EL (cell line): ENCODE measurements at regions not wholly inside any gene's neighbourhood (a gene's known extent, or its start where the extent isn't known, plus 50 kb on each side); places are given as distances from the start of the nearest gene placed in this dataset.
A peak's percentile ranks its signal among the peaks of the same experiment; 100 is the strongest.

Source experiments
- DNase-seq: peaks from one replicate; pipeline ENCODE4 v3.0.0-alpha.2; 2016

GRCh38 chr12:24404086-24404815 is 454.8 kb upstream of the SOX5 start:
- peak; percentile 1 for DNase-seq

GRCh38 chr12:24400533-24400932 is 451.1 kb upstream of the SOX5 start:
- DNase-seq, result no peak

- DNase-seq, result no peak
These were observed 449.1 kb upstream of the SOX5 start for GRCh38 chr12:24398605-24399004.

DNA sequence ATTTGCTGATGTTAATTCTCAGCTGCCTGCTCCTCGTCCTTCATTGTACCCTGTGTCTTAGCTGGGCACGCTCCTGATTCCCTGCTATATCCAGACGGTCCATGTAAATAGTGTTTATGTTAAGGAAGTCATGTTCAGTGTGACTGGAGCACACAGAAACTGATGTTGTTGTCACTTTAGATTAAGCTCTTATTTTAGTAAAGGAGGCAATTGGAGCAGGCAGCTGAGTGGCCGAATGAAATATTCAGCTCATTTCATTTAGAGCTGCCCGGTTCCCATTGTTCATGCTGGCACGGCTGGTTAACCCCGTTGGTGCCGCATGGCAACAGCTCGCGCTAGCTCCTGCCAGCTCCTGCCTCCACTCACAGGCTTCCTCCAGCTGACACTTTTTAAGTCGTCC is 446.8 kb upstream of the SOX5 start:
- no peak for DNase-seq

- no peak for DNase-seq
These were observed 444.8 kb upstream of the SOX5 start for GRCh38 chr12:24394246-24394645.

DNA sequence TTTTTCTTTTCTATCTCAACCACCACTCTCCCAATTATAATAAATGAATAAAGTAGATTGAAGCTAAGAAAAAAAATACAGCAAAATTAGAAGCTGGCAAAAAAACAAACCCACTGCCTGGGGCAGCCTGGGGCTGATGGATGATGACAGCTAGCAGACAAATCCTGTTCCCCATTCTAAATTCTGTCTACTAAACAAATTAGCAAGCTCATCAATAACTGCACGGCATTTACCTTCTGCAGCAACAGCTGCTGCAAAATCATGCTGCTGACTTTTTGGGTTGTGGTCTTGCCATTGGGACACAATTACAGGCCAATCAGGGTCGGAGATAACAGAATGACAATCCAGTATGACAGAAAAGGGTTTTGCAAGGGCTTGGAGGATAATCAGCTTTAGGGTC is 443.6 kb upstream of the SOX5 start:
- DNase-seq, result no peak

DNA sequence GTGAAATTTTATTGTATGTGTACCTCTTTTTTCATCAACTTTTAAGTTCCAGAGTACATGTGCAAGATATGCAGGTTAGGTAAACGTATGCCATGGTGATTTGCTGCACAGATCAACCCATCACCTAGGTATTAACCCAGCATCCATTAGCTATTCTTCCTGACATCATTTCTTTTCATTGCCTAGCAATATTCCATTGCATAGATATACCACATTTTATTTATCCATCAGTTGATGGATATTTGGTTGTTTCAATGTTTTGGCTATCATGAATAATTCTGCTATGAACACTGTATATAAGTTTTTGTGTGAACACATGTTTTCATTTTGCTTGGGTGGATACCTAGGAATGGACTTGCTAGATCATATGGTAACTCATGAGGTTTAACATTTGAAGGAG is 439.9 kb upstream of the SOX5 start:
- no peak for DNase-seq

DNA sequence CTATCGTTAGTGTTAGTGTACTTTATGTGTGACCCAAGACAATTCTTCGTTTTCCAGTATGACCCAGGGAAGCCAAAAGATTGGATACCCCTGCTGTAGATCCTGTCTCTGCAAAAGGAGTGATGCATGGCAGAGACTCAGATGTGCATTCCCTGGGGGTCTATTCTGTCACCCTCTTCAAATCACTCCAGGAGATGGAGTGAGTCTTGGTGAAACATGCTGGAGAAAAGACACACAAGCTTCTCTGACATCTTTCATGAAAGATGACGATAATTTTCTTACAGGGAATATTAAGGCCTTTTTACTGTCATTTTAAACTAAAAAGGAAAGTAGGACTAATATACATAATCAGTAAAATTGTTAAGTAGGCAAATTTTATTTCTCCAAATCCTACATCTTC is 437.9 kb upstream of the SOX5 start:
- no peak for DNase-seq

DNA sequence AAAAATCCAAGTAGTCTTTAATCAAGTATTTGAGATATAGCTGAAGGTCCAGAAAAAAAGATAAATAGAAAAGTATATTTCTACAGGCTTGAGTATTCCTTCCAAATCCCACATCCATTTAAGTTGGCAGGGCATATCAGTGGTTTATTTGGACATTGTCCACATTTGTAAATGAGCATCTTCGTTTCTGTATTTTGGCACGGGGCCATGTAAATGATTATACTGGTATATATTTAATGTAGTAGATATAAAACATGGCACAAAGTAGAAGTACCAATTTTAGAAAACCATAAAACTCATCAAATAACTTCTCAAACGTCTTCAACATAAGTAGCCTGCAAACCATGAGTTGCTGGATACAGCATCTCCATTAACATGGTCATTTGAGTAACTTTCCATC is 437.4 kb upstream of the SOX5 start:
- no peak for DNase-seq

- DNase-seq, result no peak
These were observed 432.3 kb upstream of the SOX5 start for GRCh38 chr12:24381790-24382189.

- no peak for DNase-seq
These were observed 430.5 kb upstream of the SOX5 start for GRCh38 chr12:24379861-24380521.

GRCh38 chr12:24379433-24379832 is 430.0 kb upstream of the SOX5 start:
- no peak for DNase-seq

- peak; percentile 4 for DNase-seq
These were observed 429.3 kb upstream of the SOX5 start for GRCh38 chr12:24378548-24379407.

DNA sequence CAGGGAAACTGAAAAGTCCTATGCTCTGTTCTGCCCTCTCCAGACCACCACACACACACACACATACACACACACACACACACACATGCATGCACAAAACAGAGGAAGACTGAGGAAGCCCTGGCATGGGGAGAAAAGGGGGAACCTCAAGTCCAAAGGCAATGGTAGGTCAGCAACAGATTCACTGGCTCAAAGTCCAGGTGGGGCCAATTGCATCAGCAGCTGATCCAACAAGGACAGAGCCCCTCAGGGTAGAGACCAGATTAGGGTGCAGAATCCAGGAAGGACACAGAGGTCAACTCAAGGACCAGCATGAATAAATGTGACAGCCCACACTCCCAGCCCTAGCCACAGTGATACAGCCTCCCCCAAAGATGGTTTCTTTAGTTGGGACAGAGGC is 425.0 kb upstream of the SOX5 start:
- no peak for DNase-seq

- DNase-seq, result no peak
These were observed 423.5 kb upstream of the SOX5 start for GRCh38 chr12:24373004-24373403.

DNA sequence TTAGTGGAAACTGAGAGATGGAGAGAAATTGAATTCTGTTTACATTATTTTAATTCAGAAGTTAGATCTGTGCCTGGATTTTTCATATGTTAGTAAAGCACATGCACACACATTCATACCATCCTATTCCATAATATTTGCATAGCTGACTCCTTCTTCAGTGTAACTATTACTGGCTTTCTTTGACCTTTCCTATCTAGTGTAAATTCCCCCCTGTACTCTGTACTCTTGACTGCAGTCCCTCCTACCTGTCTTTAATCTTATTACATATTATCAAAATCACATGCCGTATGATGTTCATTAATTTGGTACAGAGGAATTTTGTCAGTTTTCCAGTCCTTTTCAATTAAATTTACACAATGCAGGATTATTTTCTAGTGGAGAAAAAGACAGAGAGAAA is 417.0 kb upstream of the SOX5 start:
- no peak for DNase-seq

- no peak for DNase-seq
These were observed 415.5 kb upstream of the SOX5 start for GRCh38 chr12:24364921-24365320.

DNA sequence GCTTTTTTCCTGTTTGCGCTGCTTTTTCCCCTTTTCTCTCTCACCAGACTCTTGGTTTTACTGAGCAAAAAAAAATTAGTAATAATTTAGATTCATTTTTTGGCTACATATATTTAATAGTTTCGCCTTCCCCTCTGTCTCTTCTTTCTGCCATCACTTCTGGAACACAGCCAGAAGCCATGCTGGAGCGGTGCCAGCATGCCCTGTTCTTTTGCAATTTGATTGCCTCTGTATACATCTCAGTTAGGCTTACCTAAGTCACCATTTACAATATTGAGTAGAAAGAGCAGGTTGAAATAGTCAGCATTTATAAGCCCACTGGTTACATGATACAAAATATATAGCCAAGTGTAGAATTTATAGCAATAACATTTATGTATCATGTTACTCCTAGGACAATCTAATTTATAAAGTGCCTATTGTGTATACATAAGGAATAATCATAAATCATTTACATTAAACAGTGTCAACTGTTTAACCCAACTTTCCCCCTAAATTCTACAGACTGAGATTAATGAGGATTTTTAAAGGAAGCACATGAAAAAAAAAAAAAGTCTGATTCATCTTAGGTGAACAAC is 413.8 kb upstream of the SOX5 start:
- DNase-seq, result no peak

DNA sequence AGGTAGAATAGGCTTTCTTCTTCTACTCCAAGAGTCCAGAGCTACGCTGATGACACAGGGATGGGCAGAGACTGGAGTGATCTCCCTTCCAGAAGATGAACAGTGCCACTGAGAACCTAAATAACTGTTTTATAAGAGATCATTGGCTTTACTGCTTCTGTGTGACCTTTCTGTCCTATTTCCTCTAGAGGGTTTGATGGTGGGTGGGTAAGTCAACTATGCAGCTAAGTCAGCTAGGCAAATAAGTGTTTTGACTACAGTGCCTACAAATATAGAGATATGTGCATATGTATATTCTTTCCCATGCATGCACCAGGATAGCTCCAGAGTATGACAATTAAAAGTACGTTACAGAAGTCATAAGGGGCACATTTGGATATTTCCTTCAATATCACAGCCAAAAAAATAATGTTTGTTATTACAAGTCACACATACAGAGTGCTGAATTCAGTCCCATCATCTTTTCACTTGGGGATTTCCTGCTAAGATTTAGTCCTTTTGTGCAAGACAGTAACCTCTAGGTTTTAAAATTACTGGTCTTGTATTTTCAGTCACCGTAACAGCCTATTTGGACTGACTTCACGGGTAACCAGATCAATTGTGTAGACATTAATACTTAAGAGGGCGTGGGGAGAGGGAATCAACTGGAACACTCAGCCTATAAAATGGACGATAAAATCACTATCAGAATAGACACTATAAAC is 412.6 kb upstream of the SOX5 start:
- DNase-seq, result no peak

DNA sequence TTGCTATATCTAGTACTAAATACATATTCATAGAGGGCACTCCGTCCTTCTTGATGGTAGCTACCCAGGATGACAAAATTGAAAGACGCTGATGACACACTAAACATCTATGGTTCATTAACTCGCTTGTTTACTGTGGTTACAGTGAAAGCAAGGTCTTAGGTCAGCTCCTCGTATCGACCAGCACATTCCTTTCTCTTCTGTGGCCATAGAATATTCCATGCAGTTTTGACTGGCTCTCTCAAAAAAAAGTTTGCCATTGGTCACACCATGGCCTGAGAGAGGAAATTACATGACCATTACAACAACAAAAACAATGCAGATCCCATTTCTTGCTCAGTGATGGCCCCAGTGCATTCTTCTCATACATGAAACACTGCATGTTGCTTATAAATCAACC is 411.4 kb upstream of the SOX5 start:
- DNase-seq, result peak; percentile 7

GRCh38 chr12:24360461-24360860 is 411.0 kb upstream of the SOX5 start:
- DNase-seq, result no peak

DNA sequence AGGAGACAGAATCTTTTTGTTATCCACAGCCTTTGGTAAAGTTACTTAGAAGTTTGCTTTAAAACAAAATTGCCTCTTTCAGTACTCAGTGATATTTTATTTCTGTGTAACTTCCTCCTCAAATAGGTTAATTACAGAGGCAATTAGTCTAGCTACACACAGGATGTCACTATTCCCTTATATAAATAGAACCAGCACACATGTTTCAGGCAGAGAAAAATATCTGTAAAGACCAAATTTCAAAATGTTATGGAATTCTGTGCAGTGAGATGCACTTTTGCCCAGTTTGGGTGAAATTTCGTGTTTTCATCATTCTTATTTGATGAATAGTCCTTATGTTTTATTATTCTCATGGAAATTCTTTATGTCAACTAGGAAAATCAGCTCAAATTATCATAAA is 410.6 kb upstream of the SOX5 start:
- DNase-seq, result no peak

GRCh38 chr12:24359418-24359817 is 409.9 kb upstream of the SOX5 start:
- DNase-seq, result no peak
